HepG2 (cell line): ENCODE measurements at regions not wholly inside any gene's neighbourhood (a gene's known extent, or its start where the extent isn't known, plus 50 kb on each side); places are given as distances from the start of the nearest gene placed in this dataset.

Source experiments
- ATAC-seq: fragments of 200-7000 bp; cut with Tn5 transposase; 3 replicates; pipeline ENCODE4 v1.9.1; 2020; ENCODE audit warnings: mild to moderate bottlenecking, moderate library complexity
- BruUV-seq: library from RNA; stranded (reverse); fragments of 400-500 nt; replicated peaks from 2 replicates; lab custom pipeline; 2021; lab: Mats Ljungman, UMichigan
- CTCF ChIA-PET: fragments of 300-600 bp; formaldehyde crosslinking; extraction: SDS; loops from one replicate; lab custom pipeline; 2021; ENCODE audit warnings: low total read pairs, inconsistent platforms, low intra/inter-chr PET ratio; lab: Yijun Ruan, JAX
- POLR2A ChIA-PET: fragments of 350-600 bp; sonication (Branson Sonifier 250); formaldehyde crosslinking; loops from one replicate; lab custom pipeline; 2020; ENCODE audit warnings: antibody characterized with exemption, inconsistent platforms; lab: Yijun Ruan, JAX
- DNase-seq: peaks from one replicate; pipeline ENCODE4 v3.0.0-alpha.2; 2015; ENCODE audit warnings: low spot score
- FAIRE-seq: peaks from 3 replicates; lab custom pipeline; 2011; peaks lifted over from hg19 to GRCh38; lab: Jason Lieb, UNC
- H2AFZ ChIP-seq: one replicate; pipeline ENCODE4 v1.6.1; 2011; ENCODE audit warnings: low read length, inconsistent platforms
- H3K27ac ChIP-seq: fragments of 300-600 bp; 3 replicates; pipeline ENCODE4 v1.8.0; 2011; ENCODE audit warnings: mixed run types, mild to moderate bottlenecking, mixed read lengths, low read length, inconsistent platforms; ENCODE audit not compliant: insufficient read depth; ENCODE audit errors: extremely low read length
- H3K27me3 ChIP-seq, 2 experiments: fragments of 200-600 bp in 1 of 2; 2 replicates in 1 of 2; 3 replicates in 1 of 2; pipeline versions ENCODE4 v1.6.0 to v1.8.0; 2011; ENCODE audit warnings: low read length in 2 of 2, mild to moderate bottlenecking in 2 of 2, moderate library complexity in 2 of 2, inconsistent platforms in 1 of 2; ENCODE audit not compliant: insufficient read depth in 2 of 2, control insufficient read depth in 1 of 2
- H3K36me3 ChIP-seq, 2 experiments: fragments of 200-600 bp in 1 of 2; replicated peaks in 1 of 2; 2 replicates in 1 of 2; 3 replicates in 1 of 2; pipeline versions ENCODE4 v1.5.1 to v1.8.0; 2011; ENCODE audit warnings: low read length in 2 of 2, inconsistent platforms in 1 of 2; ENCODE audit not compliant: insufficient read depth in 2 of 2, control insufficient read depth in 1 of 2
- H3K4me1 ChIP-seq: 2 replicates; pipeline ENCODE4 v1.5.1; 2012; ENCODE audit warnings: low read length, inconsistent platforms; ENCODE audit not compliant: insufficient read depth
- H3K4me2 ChIP-seq: 2 replicates; pipeline ENCODE4 v1.6.0; 2011; ENCODE audit warnings: low read depth, low read length, inconsistent platforms
- H3K4me3 ChIP-seq, 3 experiments: fragments of 200-600 bp in 1 of 3; sonication (generic), shearing (Covaris generic) in 1 of 3; replicated peaks in 1 of 3; 2 replicates each; pipeline ENCODE4 v1.5.1; 2011 to 2016; ENCODE audit warnings: low read length in 3 of 3, inconsistent platforms in 2 of 3, low read depth in 2 of 3, mild to moderate bottlenecking in 2 of 3, control low read depth in 1 of 3, mixed read lengths in 1 of 3; ENCODE audit not compliant: insufficient read depth in 1 of 3
- H3K79me2 ChIP-seq: one replicate; pipeline ENCODE4 v1.6.1; 2011; ENCODE audit warnings: low read length, inconsistent platforms; ENCODE audit not compliant: insufficient read depth
- H3K9ac ChIP-seq: 2 replicates; pipeline ENCODE4 v1.6.0; 2011; ENCODE audit warnings: mild to moderate bottlenecking, low read depth, low read length, inconsistent platforms; ENCODE audit not compliant: insufficient read depth
- H3K9me3 ChIP-seq: 2 replicates; pipeline ENCODE4 v1.5.1; 2012; ENCODE audit warnings: mild to moderate bottlenecking, low read length
- H4K20me1 ChIP-seq: 2 replicates; pipeline ENCODE4 v1.6.0; 2011; ENCODE audit warnings: inconsistent platforms, mild to moderate bottlenecking, low read length, moderate library complexity; ENCODE audit not compliant: insufficient read depth
- FUBP1 ChIP-seq: sonication (generic); formaldehyde crosslinking; IDR thresholded peaks from 2 replicates; pipeline ENCODE4 v1.5.1; 2020; ENCODE audit warnings: missing genetic modification reagents, mild to moderate bottlenecking, borderline replicate concordance
- KDM4B ChIP-seq: sonication (generic); formaldehyde crosslinking; IDR thresholded peaks from 2 replicates; pipeline ENCODE4 v1.4.0; 2020; ENCODE audit warnings: missing genetic modification reagents
- TSC22D2 ChIP-seq: sonication (generic); formaldehyde crosslinking; IDR thresholded peaks from 2 replicates; pipeline ENCODE4 v1.5.1; 2020; ENCODE audit warnings: missing genetic modification reagents, mild to moderate bottlenecking, borderline replicate concordance
- ZNF256 ChIP-seq: sonication (generic); formaldehyde crosslinking; conservative IDR thresholded peaks from 2 replicates; pipeline ENCODE4 v1.4.0; 2020; ENCODE audit warnings: missing genetic modification reagents
- ZNF263 ChIP-seq: sonication (generic); formaldehyde crosslinking; IDR thresholded peaks from 2 replicates; pipeline ENCODE4 v1.4.0; 2020; ENCODE audit warnings: missing genetic modification reagents
- ZNF318 ChIP-seq: sonication (generic); formaldehyde crosslinking; IDR thresholded peaks from 2 replicates; pipeline ENCODE4 v1.4.0; 2020; ENCODE audit warnings: mild to moderate bottlenecking, missing genetic modification reagents
- WGBS: methylation state at CpG from one replicate; pipeline ENCODE4 v1.1.6; 2017; ENCODE audit warnings: low lambda C conversion rate; 5-methylcytosine and 5-hydroxymethylcytosine counted together
- in situ Hi-C: cut with HindIII; loops from 2 replicates; pipeline ENCODE4 v1.10.0; 2017; ENCODE audit warnings: low pct_unique_long_range_greater_than_20kb; ENCODE audit not compliant: extremely low pct_ligation_motif_present
- intact Hi-C: fragments of 100-400 bp; cut with micrococcal nuclease; formaldehyde crosslinking; loops from one replicate; pipeline ENCODE4 v1.10.0; 2022; ENCODE audit not compliant: unreplicated experiment
- TF ChIP-seq, protein P1 (sequence below): sonication (generic); formaldehyde crosslinking; IDR thresholded peaks from 2 replicates; pipeline ENCODE4 v1.5.1; 2020; ENCODE audit warnings: mild to moderate bottlenecking, missing genetic modification reagents, moderate library complexity
- TF ChIP-seq, protein P2 (sequence below): sonication (generic); formaldehyde crosslinking; IDR thresholded peaks from 2 replicates; pipeline ENCODE4 v1.8.1; 2023; ENCODE audit warnings: mild to moderate bottlenecking, missing genetic modification reagents, borderline replicate concordance

DNA sequence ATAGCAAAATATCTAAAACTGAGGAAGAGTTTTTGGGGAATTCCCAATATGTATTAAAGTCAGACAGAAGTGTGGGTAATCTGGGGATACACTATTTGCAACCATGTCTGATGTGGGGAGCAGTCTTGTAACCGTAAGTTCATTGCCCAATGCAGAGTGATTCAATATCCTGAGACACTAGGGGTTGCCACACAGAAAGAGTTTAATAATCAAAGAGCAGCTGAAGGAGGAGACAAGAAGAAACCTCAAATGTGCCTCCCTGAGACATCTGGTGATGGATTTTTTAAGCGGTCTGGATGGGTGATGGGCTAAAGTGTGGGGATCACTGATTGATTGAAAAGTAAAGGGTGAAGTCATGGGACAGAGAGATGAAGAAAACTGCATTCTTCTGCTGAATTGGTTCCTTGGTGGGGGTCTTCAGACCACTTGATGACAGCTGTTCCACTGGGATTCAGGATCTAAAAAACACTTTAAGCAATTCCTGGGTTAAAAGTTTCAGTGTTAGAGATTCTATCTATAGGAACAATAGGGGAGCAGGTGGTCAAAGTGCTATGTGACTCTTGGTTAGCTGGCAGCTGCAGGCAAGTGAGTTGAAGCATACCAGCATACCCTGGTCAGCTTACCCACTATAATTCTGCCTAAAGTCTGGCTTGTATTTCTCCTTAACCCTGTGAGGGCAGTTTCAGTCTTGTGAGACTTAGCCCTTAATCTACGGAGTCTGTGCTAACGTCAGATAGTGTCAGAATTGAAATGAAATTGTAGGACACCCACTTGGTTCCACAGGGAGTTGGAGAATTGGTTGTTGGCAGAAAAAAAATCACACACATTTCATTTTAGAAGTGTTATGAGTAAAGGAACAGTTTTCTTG, 425.9 kb upstream of the TGFBR2 start:
- Histone ChIP-seq H3K27ac (no peak overlapping the region), H3K4me1 (no peaks in the 10 kb centered on the region), H3K4me2 (no peak overlapping the region), H3K9me3 (no peaks in the 10 kb centered on the region), H4K20me1 (no peaks in the 10 kb centered on the region), H3K79me2 (no peaks in the 10 kb centered on the region), H3K4me3 (no peak overlapping the region), H3K36me3 (no peaks in the 10 kb centered on the region), H3K9ac (no peak overlapping the region), H2AFZ (no peak overlapping the region), H3K27me3 (no peaks in the 10 kb centered on the region)
- FAIRE-seq: no peak
- ChIA-PET CTCF (no interaction called here), POLR2A (no interaction called here)
- BruUV-seq: no TSS peak
- no peak for DNase-seq
- ATAC-seq: no peak
- in situ Hi-C loops: no loop called here
- WGBS: 60% methylated on average over 4 of the region's 4 CpGs
- intact Hi-C loops: no loop called here
- TF ChIP-seq, protein P1, sequence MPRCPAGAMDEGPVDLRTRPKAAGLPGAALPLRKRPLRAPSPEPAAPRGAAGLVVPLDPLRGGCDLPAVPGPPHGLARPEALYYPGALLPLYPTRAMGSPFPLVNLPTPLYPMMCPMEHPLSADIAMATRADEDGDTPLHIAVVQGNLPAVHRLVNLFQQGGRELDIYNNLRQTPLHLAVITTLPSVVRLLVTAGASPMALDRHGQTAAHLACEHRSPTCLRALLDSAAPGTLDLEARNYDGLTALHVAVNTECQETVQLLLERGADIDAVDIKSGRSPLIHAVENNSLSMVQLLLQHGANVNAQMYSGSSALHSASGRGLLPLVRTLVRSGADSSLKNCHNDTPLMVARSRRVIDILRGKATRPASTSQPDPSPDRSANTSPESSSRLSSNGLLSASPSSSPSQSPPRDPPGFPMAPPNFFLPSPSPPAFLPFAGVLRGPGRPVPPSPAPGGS (CRISPR knock-in tag): no peak
- no peak for TF ChIP-seq TSC22D2 (CRISPR knock-in tag)
- no peak for TF ChIP-seq ZNF263
- TF ChIP-seq, protein P2, sequence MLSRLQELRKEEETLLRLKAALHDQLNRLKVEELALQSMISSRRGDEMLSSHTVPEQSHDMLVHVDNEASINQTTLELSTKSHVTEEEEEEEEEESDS (CRISPR knock-in tag): no peak
- no peak for TF ChIP-seq ZNF256 (CRISPR knock-in tag)
- no peak for TF ChIP-seq FUBP1 (CRISPR knock-in tag)
- no peak for TF ChIP-seq KDM4B (CRISPR knock-in tag)
- TF ChIP-seq ZNF318 (CRISPR knock-in tag): no peak
